Kidney epithelial cell (primary cell): ENCODE measurements at regions not wholly inside any gene's neighbourhood (a gene's known extent, or its start where the extent isn't known, plus 50 kb on each side); places are given as distances from the start of the nearest gene placed in this dataset.

Experiments
- DNase-seq: peaks from one replicate; pipeline ENCODE4 v3.0.0-alpha.2; 2010; ENCODE audit warnings: low read depth
- H3K27me3 ChIP-seq: 2 replicates; pipeline ENCODE4 v1.6.0; 2011; ENCODE audit warnings: low read length; ENCODE audit not compliant: control insufficient read depth, insufficient read depth
- H3K36me3 ChIP-seq: 2 replicates; pipeline ENCODE4 v1.5.1; 2011; ENCODE audit warnings: low read length; ENCODE audit not compliant: control insufficient read depth, insufficient read depth
- H3K4me3 ChIP-seq: 2 replicates; pipeline ENCODE4 v1.5.1; 2011; ENCODE audit warnings: low read depth, mild to moderate bottlenecking, control low read depth, low read length
- TF ChIP-seq, protein P1 (sequence below): IDR thresholded peaks from 2 replicates; pipeline ENCODE4 v1.5.1; 2011; ENCODE audit warnings: mild to moderate bottlenecking, moderate library complexity, low read length, control low read depth, inconsistent platforms; ENCODE audit not compliant: insufficient read depth, poor library complexity, severe bottlenecking

DNA sequence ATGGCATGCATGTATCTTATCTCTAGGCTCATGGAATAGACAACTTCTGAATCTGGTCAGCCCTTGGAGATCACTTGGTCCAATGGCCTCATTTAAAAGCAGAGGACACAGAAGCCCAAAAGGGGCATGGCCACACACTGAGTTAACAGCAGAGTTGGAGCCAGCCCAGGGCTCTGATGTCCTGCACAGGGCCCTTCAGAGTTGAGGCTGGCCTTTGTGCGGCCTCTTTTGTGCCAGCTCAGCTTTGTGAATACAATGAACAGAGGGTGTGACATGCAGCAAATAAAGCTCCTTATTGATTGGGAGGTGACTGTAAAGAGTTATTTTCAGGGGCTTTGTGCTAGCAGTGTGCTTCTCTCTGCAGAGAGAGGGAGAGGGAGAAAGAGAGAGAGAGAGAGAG, 150.1 kb upstream of the STK32A start:
- Histone ChIP-seq H3K36me3 (no peaks in the 10 kb centered on the region), H3K27me3 (no peaks in the 10 kb centered on the region), H3K4me3 (no peak overlapping the region)
- TF ChIP-seq, protein P1, sequence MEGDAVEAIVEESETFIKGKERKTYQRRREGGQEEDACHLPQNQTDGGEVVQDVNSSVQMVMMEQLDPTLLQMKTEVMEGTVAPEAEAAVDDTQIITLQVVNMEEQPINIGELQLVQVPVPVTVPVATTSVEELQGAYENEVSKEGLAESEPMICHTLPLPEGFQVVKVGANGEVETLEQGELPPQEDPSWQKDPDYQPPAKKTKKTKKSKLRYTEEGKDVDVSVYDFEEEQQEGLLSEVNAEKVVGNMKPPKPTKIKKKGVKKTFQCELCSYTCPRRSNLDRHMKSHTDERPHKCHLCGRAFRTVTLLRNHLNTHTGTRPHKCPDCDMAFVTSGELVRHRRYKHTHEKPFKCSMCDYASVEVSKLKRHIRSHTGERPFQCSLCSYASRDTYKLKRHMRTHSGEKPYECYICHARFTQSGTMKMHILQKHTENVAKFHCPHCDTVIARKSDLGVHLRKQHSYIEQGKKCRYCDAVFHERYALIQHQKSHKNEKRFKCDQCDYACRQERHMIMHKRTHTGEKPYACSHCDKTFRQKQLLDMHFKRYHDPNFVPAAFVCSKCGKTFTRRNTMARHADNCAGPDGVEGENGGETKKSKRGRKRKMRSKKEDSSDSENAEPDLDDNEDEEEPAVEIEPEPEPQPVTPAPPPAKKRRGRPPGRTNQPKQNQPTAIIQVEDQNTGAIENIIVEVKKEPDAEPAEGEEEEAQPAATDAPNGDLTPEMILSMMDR = no peak
- no peak for DNase-seq

DNA sequence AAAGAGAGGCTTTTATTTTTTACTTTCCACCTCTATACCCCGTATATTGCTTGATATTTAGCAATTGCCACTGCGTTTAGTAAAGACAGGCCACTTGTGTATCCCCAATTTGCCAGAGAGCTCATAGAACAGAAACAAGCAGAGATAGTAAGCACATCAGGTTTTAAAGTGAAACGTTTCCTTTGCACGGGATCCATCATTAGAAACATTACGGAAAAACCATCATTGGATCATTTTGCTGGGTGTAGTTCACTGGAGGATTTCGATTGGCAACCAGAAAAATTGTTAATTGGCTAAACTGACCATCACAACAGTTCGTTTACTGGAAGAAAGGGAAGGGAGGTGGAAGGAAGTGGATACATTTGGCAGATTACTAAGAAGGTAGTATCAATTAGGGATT, 149.4 kb upstream of the STK32A start:
- no peaks in the 10 kb centered on the region for H3K36me3 ChIP-seq
- TF ChIP-seq, protein P1 = no peak
- H3K4me3 ChIP-seq = no peak overlapping the region
- H3K27me3 ChIP-seq = no peaks in the 10 kb centered on the region
- DNase-seq = no peak

DNA sequence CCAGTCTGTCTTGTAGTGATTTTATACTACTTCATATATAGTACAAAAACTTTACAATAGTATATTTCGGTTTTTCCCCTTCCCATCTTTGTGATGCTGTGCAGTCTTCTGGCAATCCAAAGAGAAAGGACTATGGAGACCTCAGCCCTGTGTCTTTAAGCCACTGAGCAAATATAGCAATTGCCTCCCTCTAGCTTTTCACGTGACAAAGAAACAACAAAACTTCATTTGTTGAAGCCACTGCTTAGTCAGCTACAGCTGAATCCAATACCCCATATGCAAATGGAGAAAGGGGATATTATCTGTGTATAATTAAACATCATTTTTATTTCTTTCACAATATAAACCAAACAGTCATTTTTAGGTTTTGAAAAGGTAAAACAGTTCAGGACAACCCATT, 142.8 kb upstream of the STK32A start:
- no peaks in the 10 kb centered on the region for H3K36me3 ChIP-seq
- DNase-seq = no peak
- H3K27me3 ChIP-seq = no peaks in the 10 kb centered on the region
- no peak overlapping the region for H3K4me3 ChIP-seq
- TF ChIP-seq, protein P1 = no peak

DNA sequence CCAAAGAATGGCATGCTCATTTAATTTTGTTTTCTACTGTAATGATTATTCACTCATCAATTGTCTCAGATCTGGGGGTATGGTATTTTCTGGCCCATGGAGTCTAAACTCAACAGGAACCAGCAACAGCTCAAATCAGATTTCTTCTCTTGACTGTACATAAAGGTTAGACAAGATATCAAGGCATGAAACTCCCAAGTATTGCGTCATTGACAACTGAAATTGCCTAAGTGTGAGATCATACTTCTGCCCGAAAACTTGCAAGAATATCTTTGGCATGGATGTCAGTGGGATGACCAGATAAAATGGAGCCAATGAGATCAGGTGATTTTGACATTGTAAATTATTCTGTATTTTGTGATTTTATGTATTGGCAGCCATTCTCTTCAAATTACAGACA, 141.7 kb upstream of the STK32A start:
- Histone ChIP-seq H3K36me3 (no peaks in the 10 kb centered on the region), H3K4me3 (no peak overlapping the region), H3K27me3 (no peaks in the 10 kb centered on the region)
- no peak for DNase-seq
- TF ChIP-seq, protein P1 = no peak

DNA sequence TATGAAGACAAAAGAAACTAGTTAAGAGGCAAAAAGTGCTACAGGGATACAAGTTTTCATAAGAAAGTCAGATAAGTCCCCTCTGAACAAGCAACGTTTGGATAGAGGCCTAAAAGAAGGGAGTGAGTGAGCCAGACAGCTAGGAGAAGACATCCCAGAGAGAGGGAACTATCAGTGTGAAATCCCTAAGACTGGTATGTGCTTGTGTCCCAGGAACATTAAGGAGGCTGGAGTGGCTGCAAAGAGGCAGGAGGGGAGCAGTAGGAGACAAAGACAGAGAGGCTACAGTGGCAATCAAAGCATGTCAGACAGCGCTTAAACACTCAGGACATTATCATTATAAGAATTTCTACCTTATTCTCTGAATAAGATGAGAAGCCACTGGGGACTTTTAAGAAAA, 139.1 kb upstream of the STK32A start:
- no peak for DNase-seq

DNA sequence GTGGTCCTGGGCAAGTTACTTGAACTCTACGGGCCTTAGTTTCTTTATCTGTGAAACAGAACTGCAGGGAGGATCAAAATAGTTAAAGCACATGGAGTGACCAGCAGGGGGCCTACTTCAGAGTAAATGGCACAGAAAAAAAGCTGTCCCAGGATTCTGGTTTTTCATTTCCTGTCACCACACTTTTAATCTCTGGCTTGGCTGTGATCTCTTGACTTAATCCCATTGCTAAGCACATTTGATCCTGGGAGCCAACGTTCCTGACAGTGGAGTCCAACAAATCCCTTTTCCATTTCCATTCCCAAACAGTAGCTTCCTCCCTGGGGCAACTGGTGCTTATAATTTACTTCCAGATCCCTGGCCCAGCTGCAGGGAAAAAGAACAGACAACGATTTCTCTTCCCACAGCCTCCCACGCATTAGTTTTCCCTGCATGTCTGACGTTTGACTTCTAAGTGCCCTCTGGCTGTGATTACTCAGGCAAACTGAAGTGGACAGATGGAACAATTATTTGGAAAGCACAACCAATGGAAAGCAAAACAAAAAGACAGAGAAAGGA, 136.5 kb upstream of the STK32A start:
- no peak overlapping the region for H3K4me3 ChIP-seq
- TF ChIP-seq, protein P1 = peak; percentile 57
- no peaks in the 10 kb centered on the region for H3K27me3 ChIP-seq
- no peak for DNase-seq
- H3K36me3 ChIP-seq = no peaks in the 10 kb centered on the region

More for the DNA sequence above, 139.1 kb upstream of the STK32A start:
- Histone ChIP-seq H3K36me3 (no peaks in the 10 kb centered on the region), H3K4me3 (no peak overlapping the region), H3K27me3 (no peaks in the 10 kb centered on the region)
- TF ChIP-seq, protein P1 = no peak
